B cell (primary cell): ENCODE measurements at regions not wholly inside any gene's neighbourhood (a gene's known extent, or its start where the extent isn't known, plus 50 kb on each side); places are given as distances from the start of the nearest gene placed in this dataset.

Source experiments
- ATAC-seq: fragments of 200-7000 bp; cut with Tn5 transposase; one replicate; pipeline ENCODE4 v1.10.0; 2021; ENCODE audit warnings: low read depth, mild to moderate bottlenecking, moderate number of reproducible peaks, moderate library complexity
- CTCF ChIA-PET: fragments of 350-600 bp; sonication (Branson Sonifier 250); formaldehyde crosslinking; loops from one replicate; lab custom pipeline; 2021; ENCODE audit warnings: antibody characterized with exemption, inconsistent platforms; lab: Charles Lee
- POLR2A ChIA-PET: fragments of 350-600 bp; sonication (Branson Sonifier 250); formaldehyde crosslinking; loops from one replicate; lab custom pipeline; 2021; ENCODE audit warnings: antibody characterized with exemption; lab: Charles Lee
- DNase-seq: peaks from one replicate; pipeline ENCODE4 v3.0.0; 2013
- H2AFZ ChIP-seq: 2 replicates; pipeline ENCODE4 v1.6.1; 2012; ENCODE audit warnings: mild to moderate bottlenecking, low read depth, low read length; ENCODE audit not compliant: insufficient read depth, poor library complexity, severe bottlenecking
- H3K27ac ChIP-seq, 2 donors: 1 replicate in 1 of 2; 2 replicates in 1 of 2; pipeline ENCODE4 v1.5.1; 2012 to 2013; ENCODE audit warnings: low read length in 2 of 2, mild to moderate bottlenecking in 2 of 2, moderate library complexity in 1 of 2
- H3K27me3 ChIP-seq, 4 experiments: fragments of 200-600 bp in 1 of 4; sonication (generic) in 1 of 4; replicated peaks in 1 of 4; 1 replicate in 2 of 4; 2 replicates in 2 of 4; pipeline versions ENCODE4 v1.6.1 to v1.7.0; 2013 to 2016; ENCODE audit warnings: low read length in 3 of 4, mild to moderate bottlenecking in 2 of 4, mixed read lengths in 1 of 4, moderate library complexity in 1 of 4; ENCODE audit not compliant: insufficient read depth in 4 of 4, control insufficient read depth in 3 of 4; ENCODE audit errors: control extremely low read depth in 1 of 4
- H3K36me3 ChIP-seq, 2 experiments: replicated peaks in 1 of 2; 1 replicate in 1 of 2; 2 replicates in 1 of 2; pipeline versions ENCODE4 v1.6.1 to v1.7.1; 2013; ENCODE audit warnings: low read length in 1 of 2; ENCODE audit not compliant: insufficient read depth in 2 of 2, control insufficient read depth in 1 of 2; ENCODE audit errors: control extremely low read depth in 1 of 2, extremely low read depth in 1 of 2
- H3K4me1 ChIP-seq, 2 donors: fragments of 200-600 bp in 1 of 2; sonication (generic) in 1 of 2; 1 replicate in 1 of 2; 2 replicates in 1 of 2; pipeline versions ENCODE4 v1.5.1 to v1.6.1; 2013 to 2017; ENCODE audit warnings: low read length in 2 of 2; ENCODE audit not compliant: control insufficient read depth in 2 of 2, insufficient read depth in 2 of 2
- H3K4me2 ChIP-seq: replicated peaks from 2 replicates; pipeline ENCODE3; 2012; ENCODE audit warnings: mild to moderate bottlenecking, low read depth, low read length; ENCODE audit not compliant: poor library complexity, severe bottlenecking
- H3K4me3 ChIP-seq, 5 experiments: fragments of 200-600 bp in 1 of 5; sonication (generic) in 1 of 5; 1 replicate in 3 of 5; 2 replicates in 2 of 5; pipeline versions ENCODE4 v1.5.1 to v1.7.0; 2011 to 2016; ENCODE audit warnings: low read length in 4 of 5, mild to moderate bottlenecking in 4 of 5, low read depth in 2 of 5, control low read depth in 1 of 5, moderate library complexity in 1 of 5; ENCODE audit not compliant: insufficient read depth in 1 of 5; ENCODE audit errors: control extremely low read depth in 1 of 5, extremely low read depth in 1 of 5
- H3K79me2 ChIP-seq: fragments of 200-600 bp; sonication (generic); one replicate; pipeline ENCODE4 v1.6.0; 2016; ENCODE audit warnings: low read length; ENCODE audit not compliant: control insufficient read depth, insufficient read depth
- H3K9ac ChIP-seq: fragments of 200-600 bp; sonication (generic); 2 replicates; pipeline ENCODE4 v1.6.1; 2017; ENCODE audit warnings: mild to moderate bottlenecking, low read length, moderate library complexity
- H3K9me3 ChIP-seq, 3 donors: one replicate each; pipeline versions ENCODE4 v1.6.1 to v1.7.1; 2013; ENCODE audit warnings: low read length in 2 of 3; ENCODE audit not compliant: control insufficient read depth in 2 of 3, insufficient read depth in 1 of 3; ENCODE audit errors: control extremely low read depth in 1 of 3
- H4K20me1 ChIP-seq: 2 replicates; pipeline ENCODE4 v1.6.0; 2012; ENCODE audit warnings: mild to moderate bottlenecking, low read length; ENCODE audit not compliant: insufficient read depth, control insufficient read depth, poor library complexity, severe bottlenecking
- H3K27ac Mint-ChIP-seq: one replicate; pipeline ENCODE4 v1.8.0; 2021; ENCODE audit warnings: mixed read lengths
- H3K27me3 Mint-ChIP-seq: one replicate; pipeline ENCODE4 v1.8.0; 2021; ENCODE audit warnings: mixed read lengths
- H3K4me1 Mint-ChIP-seq: one replicate; pipeline ENCODE4 v1.8.0; 2021; ENCODE audit warnings: mixed read lengths
- H3K4me3 Mint-ChIP-seq: one replicate; pipeline ENCODE4 v1.8.0; 2021; ENCODE audit warnings: mixed read lengths
- H3K9me3 Mint-ChIP-seq: one replicate; pipeline ENCODE4 v1.8.0; 2022; ENCODE audit warnings: mixed read lengths; ENCODE audit not compliant: insufficient read depth
- CTCF ChIP-seq: fragments of 200-600 bp; IDR thresholded peaks from one replicate; pipeline ENCODE4 v1.8.0; 2022; ENCODE audit warnings: antibody characterized with exemption, mild to moderate bottlenecking
- EZH2 ChIP-seq: IDR thresholded peaks from 2 replicates; pipeline ENCODE4 v1.6.1; 2012; ENCODE audit warnings: borderline replicate concordance, low read depth, mild to moderate bottlenecking, moderate library complexity, low read length; ENCODE audit not compliant: insufficient read depth, poor library complexity, severe bottlenecking
- WGBS: methylation state at CpG from one replicate; pipeline ENCODE4 v1.1.5; 2013; ENCODE audit warnings: missing lambda C conversion rate; ENCODE audit not compliant: insufficient coverage; 5-methylcytosine and 5-hydroxymethylcytosine counted together
- intact Hi-C: fragments of 100-400 bp; cut with micrococcal nuclease; formaldehyde crosslinking; loops from one replicate; pipeline ENCODE4 v1.10.0; 2022

- no peak overlapping the region for H2AFZ ChIP-seq
- TF ChIP-seq EZH2 (no peak), CTCF (no peak)
- no peak overlapping the region for H3K4me2 ChIP-seq
- ATAC-seq (no peak), DNase-seq (no peak)
- no peaks in the 10 kb centered on the region for H3K36me3 ChIP-seq
- WGBS, result no CpG with 5 or more reads among the region's 3 CpGs
- ChIA-PET CTCF (no interaction called here), POLR2A (no interaction called here)
- no peaks in the 10 kb centered on the region for H3K4me1 ChIP-seq
- Mint-ChIP-seq H3K4me1 (no peaks in the 10 kb centered on the region), H3K9me3 (no peaks in the 10 kb centered on the region), H3K4me3 (no peak overlapping the region), H3K27ac (no peak overlapping the region), H3K27me3 (no peaks in the 10 kb centered on the region)
- no peaks in the 10 kb centered on the region for H3K9me3 ChIP-seq
- intact Hi-C loops, result no loop called here
- no peaks in the 10 kb centered on the region for H3K79me2 ChIP-seq
- H3K4me3 ChIP-seq, result no peak overlapping the region
- no peak overlapping the region for H3K27ac ChIP-seq
- no peaks in the 10 kb centered on the region for H4K20me1 ChIP-seq
- no peaks in the 10 kb centered on the region for H3K27me3 ChIP-seq
- H3K9ac ChIP-seq, result no peak overlapping the region
Measured at GRCh38 chr5:86155796-86156195, 461.9 kb upstream of the COX7C start.

- TF ChIP-seq EZH2 (no peak), CTCF (no peak)
- Mint-ChIP-seq H3K27me3 (no peaks in the 10 kb centered on the region), H3K9me3 (no peaks in the 10 kb centered on the region), H3K27ac (no peak overlapping the region), H3K4me1 (no peaks in the 10 kb centered on the region), H3K4me3 (no peak overlapping the region)
- Histone ChIP-seq H3K9ac (no peak overlapping the region), H3K27ac (no peak overlapping the region), H3K4me2 (no peak overlapping the region), H3K27me3 (no peaks in the 10 kb centered on the region), H4K20me1 (no peaks in the 10 kb centered on the region), H3K9me3 (no peaks in the 10 kb centered on the region), H3K4me1 (no peaks in the 10 kb centered on the region), H3K4me3 (no peak overlapping the region), H3K79me2 (no peaks in the 10 kb centered on the region), H2AFZ (no peak overlapping the region), H3K36me3 (no peaks in the 10 kb centered on the region)
- ATAC-seq (no peak), DNase-seq (no peak)
- intact Hi-C loops, result no loop called here
- ChIA-PET POLR2A (no interaction called here), CTCF (no interaction called here)
- WGBS, result no CpG with 5 or more reads among the region's 1 CpG
Measured at GRCh38 chr5:86170194-86170593, 447.5 kb upstream of the COX7C start.
